Bronchial epithelial cell (primary cell): ENCODE measurements at regions not wholly inside any gene's neighbourhood (a gene's known extent, or its start where the extent isn't known, plus 50 kb on each side); places are given as distances from the start of the nearest gene placed in this dataset.
"Not testable (repeated sequence)": the region's sequence is repeated elsewhere in the genome, so short reads cannot be mapped to it uniquely, and the experiment has no call there.

Experiments
- DNase-seq: peaks from one replicate; pipeline ENCODE4 v3.0.0-alpha.2; 2010; ENCODE audit warnings: low read depth
- FAIRE-seq: peaks from 2 replicates; lab custom pipeline; 2011; peaks lifted over from hg19 to GRCh38; lab: Jason Lieb, UNC
- H3K27me3 ChIP-seq: 2 replicates; pipeline ENCODE4 v1.5.1; 2011; ENCODE audit warnings: low read length; ENCODE audit not compliant: control insufficient read depth, insufficient read depth
- H3K36me3 ChIP-seq: 2 replicates; pipeline ENCODE4 v1.5.1; 2011; ENCODE audit warnings: low read length; ENCODE audit not compliant: control insufficient read depth, insufficient read depth
- H3K4me3 ChIP-seq: 2 replicates; pipeline ENCODE4 v1.5.1; 2011; ENCODE audit warnings: mild to moderate bottlenecking, low read depth, low read length, control low read depth
- TF ChIP-seq, protein P1 (sequence below): IDR thresholded peaks from 2 replicates; pipeline ENCODE4 v1.5.1; 2011; ENCODE audit warnings: mild to moderate bottlenecking, moderate library complexity, low read length, control low read depth, inconsistent platforms; ENCODE audit not compliant: insufficient read depth, severe bottlenecking

DNA sequence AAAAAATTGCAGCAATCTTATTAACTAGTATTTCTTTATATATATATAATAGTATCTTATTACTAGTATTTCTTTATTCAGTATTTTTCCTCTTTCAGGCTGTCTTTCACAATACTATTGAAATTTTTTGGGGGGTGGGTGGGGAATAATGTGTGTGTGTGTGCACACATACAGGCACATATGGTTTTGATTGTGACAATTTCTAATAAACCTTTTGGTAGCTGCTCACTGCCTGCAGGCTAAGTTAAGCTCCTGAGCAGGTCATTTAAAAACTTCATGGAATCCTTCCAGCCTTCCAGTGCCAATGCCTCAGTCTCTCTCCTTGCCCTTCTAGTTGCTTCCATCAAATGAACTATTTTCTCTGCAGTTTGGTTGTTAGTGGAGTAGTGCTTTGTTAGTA is 490.1 kb downstream of the PCNX1 start:
- Histone ChIP-seq H3K27me3 (no peaks in the 10 kb centered on the region), H3K36me3 (no peaks in the 10 kb centered on the region), H3K4me3 (no peak overlapping the region)
- TF ChIP-seq, protein P1, sequence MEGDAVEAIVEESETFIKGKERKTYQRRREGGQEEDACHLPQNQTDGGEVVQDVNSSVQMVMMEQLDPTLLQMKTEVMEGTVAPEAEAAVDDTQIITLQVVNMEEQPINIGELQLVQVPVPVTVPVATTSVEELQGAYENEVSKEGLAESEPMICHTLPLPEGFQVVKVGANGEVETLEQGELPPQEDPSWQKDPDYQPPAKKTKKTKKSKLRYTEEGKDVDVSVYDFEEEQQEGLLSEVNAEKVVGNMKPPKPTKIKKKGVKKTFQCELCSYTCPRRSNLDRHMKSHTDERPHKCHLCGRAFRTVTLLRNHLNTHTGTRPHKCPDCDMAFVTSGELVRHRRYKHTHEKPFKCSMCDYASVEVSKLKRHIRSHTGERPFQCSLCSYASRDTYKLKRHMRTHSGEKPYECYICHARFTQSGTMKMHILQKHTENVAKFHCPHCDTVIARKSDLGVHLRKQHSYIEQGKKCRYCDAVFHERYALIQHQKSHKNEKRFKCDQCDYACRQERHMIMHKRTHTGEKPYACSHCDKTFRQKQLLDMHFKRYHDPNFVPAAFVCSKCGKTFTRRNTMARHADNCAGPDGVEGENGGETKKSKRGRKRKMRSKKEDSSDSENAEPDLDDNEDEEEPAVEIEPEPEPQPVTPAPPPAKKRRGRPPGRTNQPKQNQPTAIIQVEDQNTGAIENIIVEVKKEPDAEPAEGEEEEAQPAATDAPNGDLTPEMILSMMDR, result no peak
- FAIRE-seq (no peak), DNase-seq (no peak)

DNA sequence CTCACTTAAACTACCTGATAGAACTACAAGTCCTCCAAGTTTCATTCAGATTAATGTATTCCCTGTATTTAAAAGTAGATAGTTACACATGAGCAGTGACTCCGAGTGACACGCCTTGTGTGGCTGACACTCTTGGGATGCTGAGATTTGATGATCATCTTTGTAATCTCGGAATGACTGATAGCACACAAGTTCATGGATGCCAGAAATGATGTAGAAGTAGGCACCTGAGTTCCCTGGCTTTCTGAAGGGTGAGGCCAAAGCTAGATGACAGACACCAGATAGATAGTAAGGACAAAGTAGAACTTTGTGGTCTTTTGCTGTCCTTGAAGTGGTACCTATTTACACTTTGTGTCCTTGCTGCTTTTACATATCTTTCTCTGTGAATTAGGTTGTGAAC is 491.2 kb downstream of the PCNX1 start:
- no peak for FAIRE-seq
- Histone ChIP-seq H3K27me3 (no peaks in the 10 kb centered on the region), H3K4me3 (no peak overlapping the region), H3K36me3 (no peaks in the 10 kb centered on the region)
- DNase-seq, result no peak
- TF ChIP-seq, protein P1, result no peak

DNA sequence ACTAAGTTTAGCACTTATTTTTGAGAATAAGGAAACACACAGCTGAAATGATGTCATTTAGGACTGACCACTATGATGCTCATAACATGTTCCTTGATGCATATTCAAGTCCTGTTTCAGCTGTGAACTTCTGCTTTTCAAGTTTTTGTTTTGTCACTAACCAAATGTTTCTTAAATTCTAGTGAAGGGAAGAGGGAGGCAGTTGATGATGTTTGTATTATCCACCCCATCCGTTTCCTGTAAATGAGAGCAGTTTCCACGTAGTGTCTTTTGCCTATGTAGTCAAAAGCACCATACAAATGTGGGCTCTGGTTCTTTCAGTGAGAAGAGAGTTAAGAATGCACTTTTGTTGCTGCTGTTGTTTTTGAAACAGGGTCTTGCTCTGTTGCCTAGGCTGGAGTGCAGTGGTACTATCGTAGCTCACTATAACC is 491.8 kb downstream of the PCNX1 start:
- peak; percentile 55 for FAIRE-seq
- no peak overlapping the region for H3K4me3 ChIP-seq
- TF ChIP-seq, protein P1, result no peak
- H3K27me3 ChIP-seq, result no peaks in the 10 kb centered on the region
- DNase-seq, result no peak
- H3K36me3 ChIP-seq, result no peaks in the 10 kb centered on the region

DNA sequence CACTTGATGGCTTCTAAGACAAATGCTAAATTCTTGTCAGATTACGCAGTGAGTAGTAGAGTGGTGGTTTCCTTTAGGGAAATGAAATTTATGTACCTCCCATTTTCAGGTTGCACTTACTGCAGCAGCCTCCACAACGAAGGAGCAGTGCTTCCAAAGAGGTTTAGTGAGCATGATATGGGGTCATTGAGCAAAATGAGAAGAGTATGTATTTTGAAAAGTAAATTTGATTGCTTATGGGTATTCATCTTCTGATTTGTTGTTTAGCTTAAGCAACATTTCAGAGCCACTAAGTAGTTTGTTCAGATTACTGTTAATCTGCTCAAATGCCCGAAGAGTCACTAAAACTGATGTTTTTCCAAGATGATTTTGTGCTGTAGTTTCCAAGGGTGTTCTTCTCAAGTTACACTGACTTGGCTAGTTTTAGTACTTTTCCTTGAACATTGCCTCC is 493.6 kb downstream of the PCNX1 start:
- Histone ChIP-seq H3K36me3 (no peaks in the 10 kb centered on the region), H3K27me3 (no peaks in the 10 kb centered on the region), H3K4me3 (no peak overlapping the region)
- TF ChIP-seq, protein P1, result no peak
- peak; percentile 71 for DNase-seq
- no peak for FAIRE-seq

DNA sequence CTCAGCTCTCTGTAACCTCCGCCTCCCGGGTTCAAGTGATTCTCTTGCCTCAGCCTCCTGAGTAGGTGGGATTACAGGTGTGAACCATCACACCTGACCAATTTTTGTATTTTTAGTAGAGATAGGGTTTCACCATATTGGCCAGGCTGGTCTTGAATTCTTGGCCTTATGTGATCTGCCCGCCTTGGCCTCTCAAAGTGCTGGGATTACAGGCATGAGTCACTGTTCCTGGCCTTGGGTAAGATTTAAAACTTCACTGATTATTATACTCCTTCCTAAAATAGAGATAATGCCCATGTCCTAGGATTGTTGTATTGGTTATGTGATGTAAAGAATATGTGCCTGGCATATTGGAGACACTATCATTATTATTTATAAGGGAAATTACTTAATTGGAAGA is 495.2 kb downstream of the PCNX1 start:
- DNase-seq, result peak; percentile 44
- not testable (repeated sequence) for H3K4me3 ChIP-seq, FAIRE-seq, H3K27me3 ChIP-seq, H3K36me3 ChIP-seq

DNA sequence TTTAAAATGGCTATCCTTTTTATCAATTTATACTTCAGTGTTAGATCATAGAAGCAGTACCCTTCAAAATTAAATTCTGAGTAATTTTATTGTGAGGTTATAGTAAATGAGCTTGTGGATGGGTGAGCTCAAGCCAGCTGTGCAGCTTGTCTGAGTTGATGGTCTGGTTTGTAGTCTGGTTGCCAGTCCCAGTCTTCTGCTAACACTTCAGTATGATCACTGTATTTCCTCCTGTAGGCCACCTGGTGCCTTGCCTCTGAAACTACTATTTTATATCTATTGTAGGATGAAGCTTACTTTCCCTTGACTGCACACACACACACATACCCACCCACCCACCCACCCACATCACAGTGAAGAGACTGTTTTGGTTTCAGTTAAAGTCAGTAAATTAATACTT is 496.4 kb downstream of the PCNX1 start:
- FAIRE-seq (no peak), DNase-seq (peak; percentile 50)
- Histone ChIP-seq H3K27me3 (no peaks in the 10 kb centered on the region), H3K36me3 (no peaks in the 10 kb centered on the region), H3K4me3 (no peak overlapping the region)
- TF ChIP-seq, protein P1, result peak; percentile 24
